Neural progenitor cell (in vitro differentiated cells): ENCODE measurements at regions not wholly inside any gene's neighbourhood (a gene's known extent, or its start where the extent isn't known, plus 50 kb on each side); places are given as distances from the start of the nearest gene placed in this dataset.

Source experiments
- EZH2 ChIP-seq: fragments of 200-600 bp; sonication (generic); IDR thresholded peaks from 2 replicates; pipeline ENCODE4 v1.6.1; 2017; ENCODE audit warnings: antibody characterized with exemption, mild to moderate bottlenecking, moderate library complexity
- EZH2phosphoT487 ChIP-seq: fragments of 200-600 bp; sonication (generic); IDR thresholded peaks from 2 replicates; pipeline ENCODE4 v1.6.1; 2017; ENCODE audit warnings: antibody characterized with exemption
- TF ChIP-seq, protein P1 (sequence below): fragments of 200-600 bp; sonication (generic); IDR thresholded peaks from 2 replicates; pipeline ENCODE4 v1.5.1; 2017; ENCODE audit warnings: antibody characterized with exemption, mild to moderate bottlenecking

DNA sequence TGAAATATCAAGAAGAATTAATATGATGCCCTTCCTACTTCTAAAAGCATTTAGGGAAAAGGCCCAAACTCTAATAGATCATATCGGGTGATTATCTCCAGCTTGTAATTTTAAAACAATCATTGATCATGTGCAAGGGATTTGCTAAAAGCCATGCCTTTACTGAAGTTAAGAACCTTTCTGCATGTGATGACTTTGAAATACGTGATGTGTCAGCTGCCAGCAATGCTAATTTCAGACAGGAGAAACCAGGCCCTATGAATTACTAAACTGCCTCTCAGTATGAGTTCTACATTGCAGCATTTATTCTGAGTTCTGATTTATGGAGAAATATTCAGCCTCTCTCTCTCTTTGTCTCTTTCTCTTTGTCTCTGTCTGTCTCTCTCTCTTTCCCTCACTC is 203.6 kb upstream of the AKR1E2 start:
- TF ChIP-seq, protein P1, sequence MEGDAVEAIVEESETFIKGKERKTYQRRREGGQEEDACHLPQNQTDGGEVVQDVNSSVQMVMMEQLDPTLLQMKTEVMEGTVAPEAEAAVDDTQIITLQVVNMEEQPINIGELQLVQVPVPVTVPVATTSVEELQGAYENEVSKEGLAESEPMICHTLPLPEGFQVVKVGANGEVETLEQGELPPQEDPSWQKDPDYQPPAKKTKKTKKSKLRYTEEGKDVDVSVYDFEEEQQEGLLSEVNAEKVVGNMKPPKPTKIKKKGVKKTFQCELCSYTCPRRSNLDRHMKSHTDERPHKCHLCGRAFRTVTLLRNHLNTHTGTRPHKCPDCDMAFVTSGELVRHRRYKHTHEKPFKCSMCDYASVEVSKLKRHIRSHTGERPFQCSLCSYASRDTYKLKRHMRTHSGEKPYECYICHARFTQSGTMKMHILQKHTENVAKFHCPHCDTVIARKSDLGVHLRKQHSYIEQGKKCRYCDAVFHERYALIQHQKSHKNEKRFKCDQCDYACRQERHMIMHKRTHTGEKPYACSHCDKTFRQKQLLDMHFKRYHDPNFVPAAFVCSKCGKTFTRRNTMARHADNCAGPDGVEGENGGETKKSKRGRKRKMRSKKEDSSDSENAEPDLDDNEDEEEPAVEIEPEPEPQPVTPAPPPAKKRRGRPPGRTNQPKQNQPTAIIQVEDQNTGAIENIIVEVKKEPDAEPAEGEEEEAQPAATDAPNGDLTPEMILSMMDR, result no peak
- TF ChIP-seq EZH2phosphoT487 (no peak), EZH2 (no peak)
